K562 (cell line): ENCODE measurements at regions not wholly inside any gene's neighbourhood (a gene's known extent, or its start where the extent isn't known, plus 50 kb on each side); places are given as distances from the start of the nearest gene placed in this dataset.

Experiments used
- ATAC-seq: fragments of 200-7000 bp; cut with Tn5 transposase; 3 replicates; pipeline ENCODE4 v1.9.1; 2020; ENCODE audit warnings: moderate library complexity
- BruUV-seq: library from RNA; stranded (reverse); fragments of 400-500 nt; replicated peaks from 2 replicates; lab custom pipeline; 2021; lab: Mats Ljungman, UMichigan
- CTCF ChIA-PET: fragments of 300-600 bp; formaldehyde crosslinking; extraction: SDS; loops from one replicate; lab custom pipeline; 2021; ENCODE audit warnings: low intra/inter-chr PET ratio; lab: Yijun Ruan, JAX
- POLR2A ChIA-PET: fragments of 300-600, 350-650 bp; sonication (Branson Sonifier 250); formaldehyde crosslinking; extraction: SDS; loops from one replicate; lab custom pipeline; 2021; ENCODE audit warnings: antibody characterized with exemption, inconsistent platforms; lab: Yijun Ruan, JAX
- DNase-seq, 4 experiments: peaks; one replicate each; pipeline versions ENCODE4 v3.0.0 to v3.0.0-alpha.2; 2011 to 2018; ENCODE audit warnings: low spot score in 3 of 4, mixed read lengths in 3 of 4; ENCODE audit errors: extremely low read depth in 1 of 4
- FAIRE-seq: peaks from 2 replicates; lab custom pipeline; 2011; peaks lifted over from hg19 to GRCh38; lab: Jason Lieb, UNC
- H2AFZ ChIP-seq: 2 replicates; pipeline ENCODE4 v1.6.0; 2011; ENCODE audit warnings: low read depth, low read length, control low read depth, inconsistent platforms
- H3K27ac ChIP-seq: fragments of 200-600 bp; 3 replicates; pipeline ENCODE4 v1.8.0; 2011; ENCODE audit warnings: low read depth, mild to moderate bottlenecking, control low read depth, inconsistent platforms, low read length, moderate library complexity, mixed read lengths; ENCODE audit errors: extremely low read depth
- H3K27me3 ChIP-seq, 2 experiments: fragments of 300-600 bp in 1 of 2; 2 replicates in 1 of 2; 3 replicates in 1 of 2; pipeline versions ENCODE4 v1.6.0 to v1.8.0; 2011; ENCODE audit warnings: inconsistent platforms in 2 of 2, low read length in 2 of 2, mild to moderate bottlenecking in 1 of 2, mixed read lengths in 1 of 2, moderate library complexity in 1 of 2; ENCODE audit not compliant: control insufficient read depth in 2 of 2, insufficient read depth in 2 of 2
- H3K36me3 ChIP-seq: fragments of 300-600 bp; 3 replicates; pipeline ENCODE4 v1.8.0; 2011; ENCODE audit warnings: mild to moderate bottlenecking, low read length, inconsistent platforms; ENCODE audit not compliant: control insufficient read depth, insufficient read depth
- H3K4me1 ChIP-seq, 2 experiments: fragments of 200-600 bp in 1 of 2; replicated peaks in 1 of 2; 2 replicates in 1 of 2; 3 replicates in 1 of 2; pipeline versions ENCODE4 v1.5.1 to v1.8.0; 2011; ENCODE audit warnings: inconsistent platforms in 2 of 2, low read length in 2 of 2, mild to moderate bottlenecking in 1 of 2, mixed read lengths in 1 of 2, moderate library complexity in 1 of 2; ENCODE audit not compliant: control insufficient read depth in 2 of 2, insufficient read depth in 2 of 2
- H3K4me2 ChIP-seq: 2 replicates; pipeline ENCODE4 v1.6.1; 2011; ENCODE audit warnings: low read length, control low read depth, inconsistent platforms, mixed read lengths; ENCODE audit not compliant: insufficient read depth
- H3K4me3 ChIP-seq: fragments of 200-600 bp; sonication (generic), shearing (Covaris generic); 2 replicates; pipeline ENCODE4 v1.5.1; 2016; ENCODE audit warnings: control low read depth, inconsistent platforms
- H3K79me2 ChIP-seq: fragments of 200-600 bp; 3 replicates; pipeline ENCODE4 v1.8.0; 2011; ENCODE audit warnings: low read length, inconsistent platforms; ENCODE audit not compliant: control insufficient read depth, insufficient read depth
- H3K9ac ChIP-seq, 2 experiments: 2 replicates each; pipeline versions ENCODE4 v1.6.0 to v1.6.1; 2011; ENCODE audit warnings: low read depth in 2 of 2, low read length in 2 of 2, control low read depth in 1 of 2, inconsistent platforms in 1 of 2, mild to moderate bottlenecking in 1 of 2, mixed read lengths in 1 of 2; ENCODE audit not compliant: insufficient read depth in 1 of 2
- H3K9me1 ChIP-seq: one replicate; pipeline ENCODE4 v1.6.0; 2011; ENCODE audit warnings: inconsistent platforms, mild to moderate bottlenecking, low read length, moderate library complexity; ENCODE audit not compliant: control insufficient read depth, insufficient read depth
- H3K9me3 ChIP-seq: replicated peaks from 2 replicates; pipeline ENCODE4 v1.5.1; 2011; ENCODE audit warnings: low read depth, low read length, inconsistent platforms; ENCODE audit not compliant: control insufficient read depth, insufficient read depth
- H4K20me1 ChIP-seq: replicated peaks from 2 replicates; pipeline ENCODE4 v1.6.1; 2011; ENCODE audit warnings: low read length, inconsistent platforms, mixed read lengths; ENCODE audit not compliant: control insufficient read depth, insufficient read depth
- ARID2 ChIP-seq: fragments of 450-650 bp; IDR thresholded peaks from 2 replicates; pipeline ENCODE4 v1.6.1; 2017; ENCODE audit warnings: antibody characterized with exemption, mild to moderate bottlenecking
- ASH1L ChIP-seq: fragments of 450-650 bp; IDR thresholded peaks from 2 replicates; pipeline ENCODE4 v1.6.1; 2018; ENCODE audit warnings: borderline replicate concordance, mild to moderate bottlenecking, low read depth; ENCODE audit not compliant: partially characterized antibody
- BMI1 ChIP-seq: fragments of 150-350 bp; IDR thresholded peaks from 2 replicates; pipeline ENCODE4 v1.6.1; 2014; ENCODE audit warnings: low read length
- CAMTA2 ChIP-seq: fragments of 250-450 bp; sonication (Bioruptor Pico); conservative IDR thresholded peaks from 2 replicates; pipeline ENCODE4 v1.5.1; 2022
- CBFA2T2 ChIP-seq: fragments of 450-650 bp; conservative IDR thresholded peaks from 2 replicates; pipeline ENCODE4 v1.6.1; 2017; ENCODE audit warnings: mild to moderate bottlenecking
- CC2D1A ChIP-seq: fragments of 450-650 bp; IDR thresholded peaks from 2 replicates; pipeline ENCODE4 v1.6.1; 2017; ENCODE audit warnings: mild to moderate bottlenecking
- CCAR2 ChIP-seq: fragments of 200-400 bp; formaldehyde crosslinking; IDR thresholded peaks from 2 replicates; pipeline ENCODE4 v1.6.1; 2017; ENCODE audit warnings: mild to moderate bottlenecking, low read depth, low read length
- KAT7 ChIP-seq: sonication (generic); formaldehyde crosslinking; IDR thresholded peaks from 2 replicates; pipeline ENCODE4 v1.8.0; 2022; ENCODE audit warnings: missing genetic modification reagents, mild to moderate bottlenecking, borderline replicate concordance
- KDM5B ChIP-seq: fragments of 200-600 bp; sonication (generic); IDR thresholded peaks from 2 replicates; pipeline ENCODE4 v1.6.1; 2012; ENCODE audit warnings: low read depth, mild to moderate bottlenecking, moderate library complexity, low read length, control low read depth, inconsistent platforms; ENCODE audit not compliant: insufficient replicate concordance
- RBBP5 ChIP-seq: fragments of 200-600 bp; sonication (generic); IDR thresholded peaks from 2 replicates; pipeline ENCODE4 v1.6.1; 2012; ENCODE audit warnings: borderline replicate concordance, mild to moderate bottlenecking, low read length, control low read depth, inconsistent platforms; ENCODE audit not compliant: insufficient read depth, poor library complexity, severe bottlenecking
- SIN3B ChIP-seq: fragments of 450-650 bp; IDR thresholded peaks from 2 replicates; pipeline ENCODE4 v1.6.1; 2017; ENCODE audit warnings: low read depth, mild to moderate bottlenecking, moderate library complexity
- U2AF2 ChIP-seq: fragments of 200-400 bp; formaldehyde crosslinking; optimal IDR thresholded peaks from 2 replicates; pipeline ENCODE3; 2017; ENCODE audit warnings: low read depth, mild to moderate bottlenecking, low read length
- ZNF444 ChIP-seq: fragments of 250-450 bp; sonication (Bioruptor Pico); IDR thresholded peaks from 2 replicates; pipeline ENCODE4 v1.4.0; 2020; ENCODE audit warnings: mild to moderate bottlenecking, moderate library complexity
- WGBS: fragments of 100-300 bp; shearing (Covaris generic); methylation state at CpG from one replicate; pipeline ENCODE4 v1.1.6; 2016; ENCODE audit warnings: low coverage, mixed read lengths; ENCODE audit not compliant: insufficient coverage; ENCODE audit errors: missing lambda C conversion rate; 5-methylcytosine and 5-hydroxymethylcytosine counted together
- in situ Hi-C: fragments of 300-500 bp; cut with MboI; formaldehyde crosslinking; loops from 4 replicates; pipeline ENCODE4 v1.15.0; 2018; ENCODE audit warnings: inconsistent platforms, mixed read lengths
- intact Hi-C: fragments of 100-400 bp; cut with micrococcal nuclease; formaldehyde crosslinking; loops from 2 replicates; pipeline ENCODE4 v1.14.2; 2022
- TF ChIP-seq, protein P1 (sequence below): fragments of 250-450 bp; sonication (Bioruptor Pico); IDR thresholded peaks from 2 replicates; pipeline ENCODE4 v1.5.0; 2021
- TF ChIP-seq, protein P2 (sequence below): sonication (generic); formaldehyde crosslinking; IDR thresholded peaks from 2 replicates; pipeline ENCODE4 v1.8.0; 2022; ENCODE audit warnings: mild to moderate bottlenecking, missing genetic modification reagents
- TF ChIP-seq, protein P3 (sequence below): fragments of 250-450 bp; sonication (Bioruptor Pico); IDR thresholded peaks from 2 replicates; pipeline ENCODE4 v1.4.0; 2020; ENCODE audit warnings: mild to moderate bottlenecking, moderate library complexity
- TF ChIP-seq, protein P4 (sequence below): sonication (generic); formaldehyde crosslinking; IDR thresholded peaks from 2 replicates; pipeline ENCODE4 v1.4.0; 2020; ENCODE audit warnings: mild to moderate bottlenecking, missing genetic modification reagents

DNA sequence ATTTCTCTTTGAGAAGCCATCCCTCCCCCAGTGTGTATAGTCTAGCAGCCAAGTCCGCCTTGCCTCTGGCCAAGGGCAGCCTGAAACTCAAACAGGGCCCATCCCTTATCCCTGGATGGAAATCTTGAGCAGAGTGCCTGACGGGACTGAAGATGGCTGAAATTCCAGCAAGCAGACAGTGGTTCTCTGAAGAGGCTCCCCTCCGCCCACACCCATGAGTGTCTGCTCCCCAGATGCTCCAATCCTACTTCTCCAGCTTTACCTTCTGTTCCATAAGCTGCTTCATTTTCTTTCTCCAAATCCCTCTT lies 396.2 kb downstream of the NUAK1 start:
- ChIA-PET CTCF (no interaction called here), POLR2A (no interaction called here)
- in situ Hi-C loops (no loop called here), intact Hi-C loops (no loop called here)
- H3K79me2 ChIP-seq, result no peaks in the 10 kb centered on the region
- TF ChIP-seq KDM5B (no peak), SIN3B (no peak), KAT7 (CRISPR knock-in tag) (no peak), BMI1 (no peak), ARID2 (no peak), ZNF444 (CRISPR knock-in tag) (no peak), CCAR2 (no peak), CC2D1A (no peak), CAMTA2 (CRISPR knock-in tag) (no peak), ASH1L (no peak), RBBP5 (no peak), CBFA2T2 (no peak), U2AF2 (no peak)
- TF ChIP-seq, protein P1, sequence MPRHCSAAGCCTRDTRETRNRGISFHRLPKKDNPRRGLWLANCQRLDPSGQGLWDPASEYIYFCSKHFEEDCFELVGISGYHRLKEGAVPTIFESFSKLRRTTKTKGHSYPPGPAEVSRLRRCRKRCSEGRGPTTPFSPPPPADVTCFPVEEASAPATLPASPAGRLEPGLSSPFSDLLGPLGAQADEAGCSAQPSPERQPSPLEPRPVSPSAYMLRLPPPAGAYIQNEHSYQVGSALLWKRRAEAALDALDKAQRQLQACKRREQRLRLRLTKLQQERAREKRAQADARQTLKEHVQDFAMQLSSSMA, result no peak
- TF ChIP-seq, protein P2, sequence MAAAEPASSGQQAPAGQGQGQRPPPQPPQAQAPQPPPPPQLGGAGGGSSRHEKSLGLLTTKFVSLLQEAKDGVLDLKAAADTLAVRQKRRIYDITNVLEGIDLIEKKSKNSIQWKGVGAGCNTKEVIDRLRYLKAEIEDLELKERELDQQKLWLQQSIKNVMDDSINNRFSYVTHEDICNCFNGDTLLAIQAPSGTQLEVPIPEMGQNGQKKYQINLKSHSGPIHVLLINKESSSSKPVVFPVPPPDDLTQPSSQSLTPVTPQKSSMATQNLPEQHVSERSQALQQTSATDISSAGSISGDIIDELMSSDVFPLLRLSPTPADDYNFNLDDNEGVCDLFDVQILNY, result no peak
- TF ChIP-seq, protein P3, sequence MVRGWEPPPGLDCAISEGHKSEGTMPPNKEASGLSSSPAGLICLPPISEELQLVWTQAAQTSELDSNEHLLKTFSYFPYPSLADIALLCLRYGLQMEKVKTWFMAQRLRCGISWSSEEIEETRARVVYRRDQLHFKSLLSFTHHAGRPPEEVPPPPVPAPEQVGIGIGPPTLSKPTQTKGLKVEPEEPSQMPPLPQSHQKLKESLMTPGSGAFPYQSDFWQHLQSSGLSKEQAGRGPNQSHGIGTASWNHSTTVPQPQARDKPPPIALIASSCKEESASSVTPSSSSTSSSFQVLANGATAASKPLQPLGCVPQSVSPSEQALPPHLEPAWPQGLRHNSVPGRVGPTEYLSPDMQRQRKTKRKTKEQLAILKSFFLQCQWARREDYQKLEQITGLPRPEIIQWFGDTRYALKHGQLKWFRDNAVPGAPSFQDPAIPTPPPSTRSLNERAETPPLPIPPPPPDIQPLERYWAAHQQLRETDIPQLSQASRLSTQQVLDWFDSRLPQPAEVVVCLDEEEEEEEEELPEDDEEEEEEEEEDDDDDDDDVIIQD (CRISPR knock-in tag), result no peak
- TF ChIP-seq, protein P4, sequence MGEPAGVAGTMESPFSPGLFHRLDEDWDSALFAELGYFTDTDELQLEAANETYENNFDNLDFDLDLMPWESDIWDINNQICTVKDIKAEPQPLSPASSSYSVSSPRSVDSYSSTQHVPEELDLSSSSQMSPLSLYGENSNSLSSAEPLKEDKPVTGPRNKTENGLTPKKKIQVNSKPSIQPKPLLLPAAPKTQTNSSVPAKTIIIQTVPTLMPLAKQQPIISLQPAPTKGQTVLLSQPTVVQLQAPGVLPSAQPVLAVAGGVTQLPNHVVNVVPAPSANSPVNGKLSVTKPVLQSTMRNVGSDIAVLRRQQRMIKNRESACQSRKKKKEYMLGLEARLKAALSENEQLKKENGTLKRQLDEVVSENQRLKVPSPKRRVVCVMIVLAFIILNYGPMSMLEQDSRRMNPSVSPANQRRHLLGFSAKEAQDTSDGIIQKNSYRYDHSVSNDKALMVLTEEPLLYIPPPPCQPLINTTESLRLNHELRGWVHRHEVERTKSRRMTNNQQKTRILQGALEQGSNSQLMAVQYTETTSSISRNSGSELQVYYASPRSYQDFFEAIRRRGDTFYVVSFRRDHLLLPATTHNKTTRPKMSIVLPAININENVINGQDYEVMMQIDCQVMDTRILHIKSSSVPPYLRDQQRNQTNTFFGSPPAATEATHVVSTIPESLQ (CRISPR knock-in tag), result no peak
- ATAC-seq (no peak), FAIRE-seq (no peak), DNase-seq (no peak)
- no peaks in the 10 kb centered on the region for H3K9me1 ChIP-seq
- no peaks in the 10 kb centered on the region for H3K4me1 ChIP-seq
- no peaks in the 10 kb centered on the region for H4K20me1 ChIP-seq
- H3K27me3 ChIP-seq, result peaks cover 0 to 5% of the 10 kb centered on the region in 2 experiments; a peak in 2 of 5 replicates
- no peak overlapping the region for H3K27ac ChIP-seq
- H3K9ac ChIP-seq, result no peak overlapping the region
- no peak overlapping the region for H3K4me3 ChIP-seq
- no peak overlapping the region for H2AFZ ChIP-seq
- H3K4me2 ChIP-seq, result no peak overlapping the region
- H3K9me3 ChIP-seq, result no peaks in the 10 kb centered on the region
- 0% methylated on average over 3 of the region's 3 CpGs for WGBS
- no TSS peak for BruUV-seq
- no peaks in the 10 kb centered on the region for H3K36me3 ChIP-seq
